ENCODE measurements at regions not wholly inside any gene's neighbourhood (a gene's known extent, or its start where the extent isn't known, plus 50 kb on each side); places are given as distances from the start of the nearest gene placed in this dataset.

GRCh38 chr13:38176664-38177063 lies 173.0 kb upstream of the UFM1 start:
- TF ChIP-seq CTCF (IDR thresholded peaks at IDR 0.05) (no peak), POLR2A (IDR thresholded peaks at IDR 0.05) (no peak), EP300 (IDR thresholded peaks at IDR 0.05) (no peak)
